ENCODE measurements at regions not wholly inside any gene's neighbourhood (a gene's known extent, or its start where the extent isn't known, plus 50 kb on each side); places are given as distances from the start of the nearest gene placed in this dataset.
"Not testable (repeated sequence)": the region's sequence is repeated elsewhere in the genome, so short reads cannot be mapped to it uniquely, and the experiment has no call there.

DNA sequence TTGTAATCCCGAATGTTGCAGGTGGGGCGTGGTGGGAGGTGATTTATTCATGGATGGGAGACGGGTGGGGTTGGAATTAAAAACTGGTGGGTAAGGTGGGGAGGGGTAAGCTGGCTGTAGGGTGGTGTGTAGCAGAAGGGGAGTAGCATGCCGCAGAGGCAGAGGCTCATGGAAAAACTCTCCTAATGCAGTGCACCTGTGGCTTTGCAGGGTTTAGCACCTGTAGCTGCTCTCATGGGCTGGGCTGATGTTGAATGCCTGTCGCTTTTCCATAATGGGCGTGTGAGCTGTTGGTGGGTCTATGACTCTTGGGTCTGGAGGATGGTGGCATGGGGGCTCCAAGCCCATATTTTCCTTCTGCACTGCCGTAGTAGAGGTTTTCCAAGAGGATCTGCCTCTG lies 169.0 kb upstream of the ZNF519 start:
- not testable (repeated sequence) for TF ChIP-seq EZH2 (IDR thresholded peaks at IDR 0.05; ENCODE audit: insufficient read depth, poor library complexity, severe bottlenecking); EZH2phosphoT487 (IDR thresholded peaks at IDR 0.05; ENCODE audit: insufficient read depth, low read depth)

All from GM23248 (cell line).